ENCODE measurements at regions not wholly inside any gene's neighbourhood (a gene's known extent, or its start where the extent isn't known, plus 50 kb on each side); places are given as distances from the start of the nearest gene placed in this dataset.

GRCh38 chr9:87156247-87156646 is 208.9 kb upstream of the GAS1 start:
- no peak for DNase-seq (ENCODE audit: low read depth)

- DNase-seq (ENCODE audit: low read depth), result no peak
Observed at GRCh38 chr9:87157366-87158031, 210.2 kb upstream of the GAS1 start.

- DNase-seq (ENCODE audit: low read depth), result no peak
Observed at GRCh38 chr9:87158765-87159164, 211.5 kb upstream of the GAS1 start.

- no peak for DNase-seq (ENCODE audit: low read depth)
Observed at GRCh38 chr9:87160148-87161102, 213.1 kb upstream of the GAS1 start.

GRCh38 chr9:87167161-87167560 is 219.9 kb upstream of the GAS1 start:
- DNase-seq (ENCODE audit: low read depth), result no peak

GRCh38 chr9:87167582-87167981 is 220.3 kb upstream of the GAS1 start:
- DNase-seq (ENCODE audit: low read depth), result no peak

- DNase-seq (ENCODE audit: low read depth), result no peak
Observed at GRCh38 chr9:87178302-87178701, 231.0 kb upstream of the GAS1 start.

- no peak for DNase-seq (ENCODE audit: low read depth)
Observed at GRCh38 chr9:87179553-87180340, 232.4 kb upstream of the GAS1 start.

GRCh38 chr9:87180361-87180760 is 233.1 kb upstream of the GAS1 start:
- DNase-seq (ENCODE audit: low read depth), result no peak

- no peak for DNase-seq (ENCODE audit: low read depth)
Observed at GRCh38 chr9:87180841-87181240, 233.5 kb upstream of the GAS1 start.

- no peak for DNase-seq (ENCODE audit: low read depth)
Observed at GRCh38 chr9:87181670-87182069, 234.4 kb upstream of the GAS1 start.

GRCh38 chr9:87184956-87185642 is 237.8 kb upstream of the GAS1 start:
- no peak for DNase-seq (ENCODE audit: low read depth)

- DNase-seq (ENCODE audit: low read depth), result no peak
Observed at GRCh38 chr9:87187656-87188055, 240.3 kb upstream of the GAS1 start.

GRCh38 chr9:87189006-87189405 is 241.7 kb upstream of the GAS1 start:
- no peak for DNase-seq (ENCODE audit: low read depth)

GRCh38 chr9:87193151-87193550 is 245.8 kb upstream of the GAS1 start:
- DNase-seq (ENCODE audit: low read depth), result no peak

GRCh38 chr9:87193925-87194868 is 246.9 kb upstream of the GAS1 start:
- no peak for DNase-seq (ENCODE audit: low read depth)

- no peak for DNase-seq (ENCODE audit: low read depth)
Observed at GRCh38 chr9:87195306-87195705, 248.0 kb upstream of the GAS1 start.

- DNase-seq (ENCODE audit: low read depth), result no peak
Observed at GRCh38 chr9:87197349-87198130, 250.2 kb upstream of the GAS1 start.

- no peak for DNase-seq (ENCODE audit: low read depth)
Observed at GRCh38 chr9:87198716-87199115, 251.4 kb upstream of the GAS1 start.

- DNase-seq (ENCODE audit: low read depth), result no peak
Observed at GRCh38 chr9:87199278-87199677, 252.0 kb upstream of the GAS1 start.
